NT2/D1 (cell line): ENCODE measurements at regions not wholly inside any gene's neighbourhood (a gene's known extent, or its start where the extent isn't known, plus 50 kb on each side); places are given as distances from the start of the nearest gene placed in this dataset.
"Not testable (repeated sequence)": the region's sequence is repeated elsewhere in the genome, so short reads cannot be mapped to it uniquely, and the experiment has no call there.

ENCODE experiments used
- DNase-seq: peaks from one replicate; pipeline ENCODE4 v3.0.0-alpha.2; 2011; ENCODE audit warnings: low read depth, low spot score
- H3K27me3 ChIP-seq: 2 replicates; pipeline ENCODE4 v1.6.0; 2011; ENCODE audit warnings: mild to moderate bottlenecking; ENCODE audit not compliant: insufficient read length, insufficient read depth
- H3K36me3 ChIP-seq: 2 replicates; pipeline ENCODE4 v1.6.1; 2011; ENCODE audit warnings: mild to moderate bottlenecking, low read length, mixed read lengths; ENCODE audit not compliant: insufficient read depth, insufficient read length
- H3K4me1 ChIP-seq: 2 replicates; pipeline ENCODE4 v1.5.1; 2011; ENCODE audit not compliant: insufficient read depth, insufficient read length
- H3K4me3 ChIP-seq: 2 replicates; pipeline ENCODE4 v1.5.1; 2011; ENCODE audit warnings: low read depth; ENCODE audit not compliant: insufficient read length
- H3K9ac ChIP-seq: 2 replicates; pipeline ENCODE4 v1.6.0; 2011; ENCODE audit warnings: low read depth; ENCODE audit not compliant: insufficient read length
- H3K9me3 ChIP-seq: 2 replicates; pipeline ENCODE4 v1.5.1; 2011; ENCODE audit warnings: mild to moderate bottlenecking, low read length; ENCODE audit not compliant: insufficient read depth
- SUZ12 ChIP-seq: IDR thresholded peaks from 2 replicates; pipeline ENCODE4 v1.6.1; 2011; ENCODE audit not compliant: insufficient read length, insufficient read depth; ENCODE audit errors: extremely low read depth
- YY1 ChIP-seq: IDR thresholded peaks from 2 replicates; pipeline ENCODE4 v1.6.1; 2011; ENCODE audit not compliant: insufficient read length, insufficient read depth
- ZNF274 ChIP-seq: IDR thresholded peaks from 2 replicates; pipeline ENCODE4 v1.6.1; 2011; ENCODE audit warnings: mild to moderate bottlenecking, low read depth, low read length

DNA sequence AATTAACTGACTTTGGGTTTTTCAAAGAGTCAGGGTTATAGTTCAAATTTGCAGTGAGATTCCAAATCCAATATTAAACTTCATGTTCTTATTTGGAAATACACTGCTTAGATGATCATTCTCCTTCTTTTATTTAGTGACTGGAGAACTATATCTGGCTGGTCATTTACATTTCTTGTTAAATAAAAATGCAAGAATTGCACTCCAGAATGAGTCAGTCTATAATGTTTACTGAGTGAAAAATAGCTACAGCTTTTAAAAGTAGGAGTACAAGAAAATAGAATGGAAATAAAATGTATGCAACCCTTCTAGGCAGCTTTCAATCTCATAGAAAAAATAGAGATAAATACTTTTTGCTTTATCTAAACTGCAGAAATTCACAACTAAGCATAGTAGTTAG lies 54.5 kb upstream of the CD2AP start:
- no peaks in the 10 kb centered on the region for H3K36me3 ChIP-seq
- no peak overlapping the region for H3K4me3 ChIP-seq
- no peaks in the 10 kb centered on the region for H3K27me3 ChIP-seq
- TF ChIP-seq SUZ12, result no peak
- no peak for TF ChIP-seq YY1
- no peak for TF ChIP-seq ZNF274
- DNase-seq, result no peak
- H3K9ac ChIP-seq, result no peak overlapping the region
- peaks cover 18% of the 10 kb centered on the region for H3K9me3 ChIP-seq
- no peaks in the 10 kb centered on the region for H3K4me1 ChIP-seq

DNA sequence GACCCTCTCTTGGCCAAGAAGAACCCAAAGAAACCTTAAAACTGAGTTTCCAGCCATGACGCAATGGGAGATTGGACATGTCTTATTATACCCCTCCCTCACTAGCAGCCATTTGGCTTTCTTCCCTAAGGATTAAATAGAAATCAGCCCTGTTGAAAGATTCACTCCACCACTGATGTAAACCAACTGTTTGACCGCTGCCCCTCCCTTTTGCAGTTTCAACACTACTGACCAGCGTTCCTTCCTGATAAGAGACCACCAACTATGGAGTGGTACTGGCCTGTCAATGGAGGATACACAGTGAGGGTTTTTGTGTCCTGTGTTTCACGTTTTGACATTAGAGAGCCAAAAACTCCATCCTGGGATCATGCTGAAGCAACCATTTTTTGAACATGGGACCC lies 53.2 kb upstream of the CD2AP start:
- Histone ChIP-seq H3K9me3 (peaks cover 18% of the 10 kb centered on the region), H3K4me1 (peaks cover 3% of the 10 kb centered on the region), H3K27me3 (no peaks in the 10 kb centered on the region), H3K36me3 (no peaks in the 10 kb centered on the region), H3K9ac (no peak overlapping the region), H3K4me3 (no peak overlapping the region)
- TF ChIP-seq YY1, result no peak
- no peak for TF ChIP-seq SUZ12
- no peak for TF ChIP-seq ZNF274
- DNase-seq, result no peak

DNA sequence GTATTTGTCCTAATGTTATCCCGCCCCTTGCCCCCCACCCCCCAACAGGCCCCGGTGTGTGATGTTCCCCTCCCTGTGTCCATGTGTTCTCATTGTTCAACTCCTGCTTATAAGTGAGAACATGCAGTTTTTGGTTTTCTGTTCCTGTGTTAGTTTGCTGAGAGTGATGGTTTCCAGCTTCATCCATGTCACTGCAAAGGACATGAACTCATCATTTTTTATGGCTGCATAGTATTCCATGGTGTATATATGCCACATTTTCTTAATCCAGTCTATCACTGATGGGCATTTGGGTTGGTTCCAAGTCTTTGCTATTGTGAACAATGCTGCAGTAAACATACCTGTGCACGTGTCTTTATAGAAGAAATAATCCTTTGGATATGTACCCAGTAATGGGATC lies 51.9 kb upstream of the CD2AP start:
- H3K27me3 ChIP-seq, H3K4me3 ChIP-seq, DNase-seq, H3K36me3 ChIP-seq, H3K9ac ChIP-seq, H3K4me1 ChIP-seq: not testable (repeated sequence)
- H3K9me3 ChIP-seq, result peaks cover 29% of the 10 kb centered on the region

DNA sequence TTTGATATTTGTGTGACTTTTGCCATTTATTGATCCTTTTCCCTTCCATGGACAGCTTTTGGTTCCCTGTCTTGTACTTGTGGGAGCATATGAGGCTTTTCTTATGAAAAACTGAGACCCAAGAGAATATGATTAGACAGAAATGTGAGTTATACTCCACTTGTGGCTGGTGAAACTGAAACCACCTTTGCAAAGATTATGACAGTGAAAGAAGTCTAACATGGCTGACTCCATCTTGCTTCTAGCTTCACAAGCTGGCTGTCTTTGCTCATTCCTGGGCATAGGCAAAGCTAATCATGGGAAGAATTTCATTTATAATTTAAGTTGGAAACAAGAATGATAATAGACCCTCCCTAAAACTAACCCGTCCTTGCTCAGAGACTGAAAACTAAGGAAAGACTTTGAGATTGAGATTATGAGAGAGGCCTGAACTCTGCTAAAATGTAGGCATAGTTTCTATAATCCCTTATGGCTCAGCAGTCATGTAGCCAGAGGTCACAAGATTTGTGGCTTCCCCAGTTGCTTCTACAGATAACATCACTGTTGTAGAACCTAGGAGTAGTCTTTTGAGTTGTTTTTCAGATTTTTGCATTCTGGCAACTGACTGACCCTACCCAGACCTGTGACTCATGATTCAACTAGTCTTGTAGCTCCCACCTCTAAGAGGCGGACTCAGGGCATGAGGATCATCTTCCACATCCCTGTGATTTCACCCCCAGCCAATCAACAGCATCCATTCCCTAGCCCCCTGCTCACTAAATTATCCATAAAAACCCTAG lies 50.9 kb upstream of the CD2AP start:
- no peak for TF ChIP-seq YY1
- Histone ChIP-seq H3K4me3 (no peak overlapping the region), H3K9me3 (peaks cover 39% of the 10 kb centered on the region), H3K9ac (no peak overlapping the region), H3K27me3 (no peaks in the 10 kb centered on the region), H3K4me1 (peaks cover 5% of the 10 kb centered on the region), H3K36me3 (no peaks in the 10 kb centered on the region)
- no peak for DNase-seq

DNA sequence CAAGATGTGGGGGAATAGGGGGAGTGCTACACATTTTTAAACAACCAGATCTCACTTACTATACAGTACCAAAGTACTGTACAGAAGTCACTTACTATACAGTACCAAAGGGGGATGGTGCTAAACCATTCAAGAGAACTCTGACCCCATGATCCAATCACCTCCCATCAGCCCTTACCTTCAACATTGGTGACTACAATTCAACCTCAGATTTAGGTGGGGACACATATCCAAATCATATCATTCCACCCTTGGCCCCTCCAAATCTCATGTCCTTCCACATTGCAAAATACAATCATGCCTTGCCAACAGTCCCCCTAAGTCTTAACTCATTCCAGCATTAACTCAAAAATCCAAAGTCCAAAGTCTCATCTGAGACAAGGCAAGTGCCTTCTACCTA lies 49.9 kb upstream of the CD2AP start:
- TF ChIP-seq ZNF274 (no peak), YY1 (no peak), SUZ12 (no peak)
- Histone ChIP-seq H3K4me1 (peaks cover 5% of the 10 kb centered on the region), H3K36me3 (no peaks in the 10 kb centered on the region), H3K9me3 (peaks cover 42% of the 10 kb centered on the region), H3K9ac (no peak overlapping the region), H3K27me3 (no peaks in the 10 kb centered on the region), H3K4me3 (no peak overlapping the region)
- DNase-seq, result no peak
